Activated naive CD4-positive, alpha-beta T cell treated with anti-CD3 and anti-CD28 coated beads, Interleukin-2, amount 50 U/mL, for 24 hours (primary cell): ENCODE measurements at regions not wholly inside any gene's neighbourhood (a gene's known extent, or its start where the extent isn't known, plus 50 kb on each side); places are given as distances from the start of the nearest gene placed in this dataset.

ENCODE experiments used
- H3K27ac Mint-ChIP-seq: one replicate; pipeline ENCODE4 v1.8.0; 2021; ENCODE audit warnings: mild to moderate bottlenecking, mixed read lengths
- H3K27me3 Mint-ChIP-seq: one replicate; pipeline ENCODE4 v1.8.0; 2021; ENCODE audit warnings: mixed read lengths
- H3K36me3 Mint-ChIP-seq: one replicate; pipeline ENCODE4 v1.8.0; 2021; ENCODE audit warnings: mixed read lengths
- H3K4me1 Mint-ChIP-seq: one replicate; pipeline ENCODE4 v1.8.0; 2021; ENCODE audit warnings: mixed read lengths
- H3K4me3 Mint-ChIP-seq: one replicate; pipeline ENCODE4 v1.8.0; 2021; ENCODE audit warnings: mild to moderate bottlenecking, mixed read lengths
- H3K9me3 Mint-ChIP-seq: one replicate; pipeline ENCODE4 v1.8.0; 2021; ENCODE audit warnings: mixed read lengths

- Mint-ChIP-seq H3K4me1 (no peaks in the 10 kb centered on the region), H3K27me3 (no peaks in the 10 kb centered on the region), H3K27ac (no peak overlapping the region), H3K4me3 (no peak overlapping the region), H3K9me3 (peaks cover 3% of the 10 kb centered on the region), H3K36me3 (no peaks in the 10 kb centered on the region)
Observed at GRCh38 chr13:70967564-70967963, 859.3 kb upstream of the KLHL1 start.

GRCh38 chr13:70964874-70965273 is 856.6 kb upstream of the KLHL1 start:
- Mint-ChIP-seq H3K4me3 (no peak overlapping the region), H3K27me3 (no peaks in the 10 kb centered on the region), H3K4me1 (no peaks in the 10 kb centered on the region), H3K27ac (no peak overlapping the region), H3K9me3 (peaks cover 3% of the 10 kb centered on the region), H3K36me3 (no peaks in the 10 kb centered on the region)

- no peaks in the 10 kb centered on the region for H3K36me3 Mint-ChIP-seq
- H3K4me1 Mint-ChIP-seq = no peaks in the 10 kb centered on the region
- no peak overlapping the region for H3K27ac Mint-ChIP-seq
- H3K4me3 Mint-ChIP-seq = no peak overlapping the region
- no peaks in the 10 kb centered on the region for H3K27me3 Mint-ChIP-seq
- H3K9me3 Mint-ChIP-seq = peaks cover 3% of the 10 kb centered on the region
Observed at GRCh38 chr13:70964124-70964523, 855.9 kb upstream of the KLHL1 start.

GRCh38 chr13:70960841-70961443 is 852.7 kb upstream of the KLHL1 start:
- H3K27me3 Mint-ChIP-seq = no peaks in the 10 kb centered on the region
- peaks cover 3% of the 10 kb centered on the region for H3K9me3 Mint-ChIP-seq
- no peak overlapping the region for H3K27ac Mint-ChIP-seq
- H3K4me3 Mint-ChIP-seq = no peak overlapping the region
- H3K36me3 Mint-ChIP-seq = no peaks in the 10 kb centered on the region
- no peaks in the 10 kb centered on the region for H3K4me1 Mint-ChIP-seq

GRCh38 chr13:70959035-70959775 is 851.0 kb upstream of the KLHL1 start:
- Mint-ChIP-seq H3K4me3 (no peak overlapping the region), H3K9me3 (peaks cover 3% of the 10 kb centered on the region), H3K36me3 (no peaks in the 10 kb centered on the region)

GRCh38 chr13:70955887-70956286 is 847.6 kb upstream of the KLHL1 start:
- H3K4me3 Mint-ChIP-seq = no peak overlapping the region
- no peaks in the 10 kb centered on the region for H3K4me1 Mint-ChIP-seq
- no peaks in the 10 kb centered on the region for H3K9me3 Mint-ChIP-seq
- no peaks in the 10 kb centered on the region for H3K27me3 Mint-ChIP-seq
- no peaks in the 10 kb centered on the region for H3K36me3 Mint-ChIP-seq
- no peak overlapping the region for H3K27ac Mint-ChIP-seq

More at GRCh38 chr13:70959035-70959775, 851.0 kb upstream of the KLHL1 start:
- no peak overlapping the region for H3K27ac Mint-ChIP-seq
- H3K4me1 Mint-ChIP-seq = no peaks in the 10 kb centered on the region
- no peaks in the 10 kb centered on the region for H3K27me3 Mint-ChIP-seq

- no peaks in the 10 kb centered on the region for H3K36me3 Mint-ChIP-seq
- no peak overlapping the region for H3K27ac Mint-ChIP-seq
- no peaks in the 10 kb centered on the region for H3K9me3 Mint-ChIP-seq
- H3K4me3 Mint-ChIP-seq = no peak overlapping the region
- no peaks in the 10 kb centered on the region for H3K27me3 Mint-ChIP-seq
- H3K4me1 Mint-ChIP-seq = no peaks in the 10 kb centered on the region
Observed at GRCh38 chr13:70950664-70951063, 842.4 kb upstream of the KLHL1 start.

- Mint-ChIP-seq H3K27ac (no peak overlapping the region), H3K4me1 (no peaks in the 10 kb centered on the region), H3K36me3 (no peaks in the 10 kb centered on the region), H3K4me3 (no peak overlapping the region), H3K9me3 (peaks cover 1% of the 10 kb centered on the region), H3K27me3 (no peaks in the 10 kb centered on the region)
Observed at GRCh38 chr13:70945506-70945905, 837.3 kb upstream of the KLHL1 start.

GRCh38 chr13:70941454-70941853 is 833.2 kb upstream of the KLHL1 start:
- no peak overlapping the region for H3K27ac Mint-ChIP-seq
- no peak overlapping the region for H3K4me3 Mint-ChIP-seq
- H3K9me3 Mint-ChIP-seq = peaks cover 5% of the 10 kb centered on the region
- no peaks in the 10 kb centered on the region for H3K27me3 Mint-ChIP-seq
- no peaks in the 10 kb centered on the region for H3K36me3 Mint-ChIP-seq
- no peaks in the 10 kb centered on the region for H3K4me1 Mint-ChIP-seq

GRCh38 chr13:70938462-70938861 is 830.2 kb upstream of the KLHL1 start:
- no peaks in the 10 kb centered on the region for H3K36me3 Mint-ChIP-seq

GRCh38 chr13:70932511-70932910 is 824.3 kb upstream of the KLHL1 start:
- Mint-ChIP-seq H3K4me1 (no peaks in the 10 kb centered on the region), H3K9me3 (no peaks in the 10 kb centered on the region), H3K36me3 (no peaks in the 10 kb centered on the region), H3K27ac (no peak overlapping the region), H3K4me3 (no peak overlapping the region), H3K27me3 (no peaks in the 10 kb centered on the region)

More at GRCh38 chr13:70938462-70938861, 830.2 kb upstream of the KLHL1 start:
- Mint-ChIP-seq H3K27ac (no peak overlapping the region), H3K4me3 (no peak overlapping the region), H3K27me3 (no peaks in the 10 kb centered on the region), H3K9me3 (peaks cover 5% of the 10 kb centered on the region), H3K4me1 (no peaks in the 10 kb centered on the region)

GRCh38 chr13:70923863-70924752 is 815.9 kb upstream of the KLHL1 start:
- Mint-ChIP-seq H3K36me3 (no peaks in the 10 kb centered on the region), H3K4me3 (no peak overlapping the region), H3K4me1 (no peaks in the 10 kb centered on the region), H3K27ac (no peak overlapping the region), H3K9me3 (peaks cover 8% of the 10 kb centered on the region), H3K27me3 (no peaks in the 10 kb centered on the region)

- Mint-ChIP-seq H3K36me3 (no peaks in the 10 kb centered on the region), H3K4me1 (no peaks in the 10 kb centered on the region), H3K27me3 (no peaks in the 10 kb centered on the region), H3K27ac (no peak overlapping the region), H3K9me3 (peaks cover 6% of the 10 kb centered on the region), H3K4me3 (no peak overlapping the region)
Observed at GRCh38 chr13:70911286-70911685, 803.0 kb upstream of the KLHL1 start.

GRCh38 chr13:70908795-70909194 is 800.5 kb upstream of the KLHL1 start:
- Mint-ChIP-seq H3K27me3 (no peaks in the 10 kb centered on the region), H3K27ac (no peak overlapping the region), H3K9me3 (peaks cover 6% of the 10 kb centered on the region), H3K4me3 (no peak overlapping the region), H3K36me3 (no peaks in the 10 kb centered on the region), H3K4me1 (no peaks in the 10 kb centered on the region)

GRCh38 chr13:70905035-70905434 is 796.8 kb upstream of the KLHL1 start:
- no peaks in the 10 kb centered on the region for H3K4me1 Mint-ChIP-seq
- H3K27me3 Mint-ChIP-seq = no peaks in the 10 kb centered on the region
- H3K36me3 Mint-ChIP-seq = no peaks in the 10 kb centered on the region
- no peak overlapping the region for H3K4me3 Mint-ChIP-seq
- peaks cover 6% of the 10 kb centered on the region for H3K9me3 Mint-ChIP-seq
- H3K27ac Mint-ChIP-seq = no peak overlapping the region

- no peaks in the 10 kb centered on the region for H3K27me3 Mint-ChIP-seq
- no peaks in the 10 kb centered on the region for H3K9me3 Mint-ChIP-seq
- no peaks in the 10 kb centered on the region for H3K36me3 Mint-ChIP-seq
- H3K27ac Mint-ChIP-seq = no peak overlapping the region
- H3K4me3 Mint-ChIP-seq = no peak overlapping the region
- no peaks in the 10 kb centered on the region for H3K4me1 Mint-ChIP-seq
Observed at GRCh38 chr13:70896136-70896535, 787.9 kb upstream of the KLHL1 start.
